WERI-Rb-1 (cell line): ENCODE measurements at regions not wholly inside any gene's neighbourhood (a gene's known extent, or its start where the extent isn't known, plus 50 kb on each side); places are given as distances from the start of the nearest gene placed in this dataset.
A peak's percentile ranks its signal among the peaks of the same experiment; 100 is the strongest.

ENCODE experiments used
- DNase-seq: peaks from one replicate; pipeline ENCODE4 v3.0.0-alpha.2; 2020
- H3K27ac ChIP-seq: fragments of 250-450 bp; sonication (Bioruptor Pico); 2 replicates; pipeline ENCODE4 v1.5.1; 2020; ENCODE audit warnings: mild to moderate bottlenecking, moderate library complexity
- H3K27me3 ChIP-seq: fragments of 250-450 bp; sonication (Bioruptor Pico); 2 replicates; pipeline ENCODE4 v1.5.1; 2021; ENCODE audit warnings: mild to moderate bottlenecking, low read depth, moderate library complexity; ENCODE audit not compliant: insufficient read depth, severe bottlenecking
- H3K36me3 ChIP-seq: fragments of 250-450 bp; sonication (Bioruptor Pico); 2 replicates; pipeline ENCODE4 v1.5.1; 2020; ENCODE audit warnings: mild to moderate bottlenecking, moderate library complexity
- H3K4me3 ChIP-seq: 2 replicates; pipeline ENCODE4 v1.5.1; 2011; ENCODE audit warnings: low read depth, mild to moderate bottlenecking, control low read depth, low read length
- H3K9me3 ChIP-seq: fragments of 250-450 bp; sonication (Bioruptor Pico); 2 replicates; pipeline ENCODE4 v1.5.1; 2021; ENCODE audit warnings: mild to moderate bottlenecking, moderate library complexity; ENCODE audit not compliant: severe bottlenecking
- CTCF ChIP-seq: IDR thresholded peaks from 2 replicates; pipeline ENCODE4 v1.5.1; 2011; ENCODE audit warnings: low read depth, mild to moderate bottlenecking, control low read depth, inconsistent platforms, low read length

GRCh38 chr13:99806671-99807070 is 164.9 kb downstream of the ZIC5 start:
- Histone ChIP-seq H3K9me3 (no peaks in the 10 kb centered on the region), H3K4me3 (no peak overlapping the region), H3K27ac (peak overlapping the region; percentile 28), H3K27me3 (no peaks in the 10 kb centered on the region), H3K36me3 (no peaks in the 10 kb centered on the region)
- DNase-seq = peak; percentile 68
- no peak for TF ChIP-seq CTCF

GRCh38 chr13:99805361-99805760 is 166.2 kb downstream of the ZIC5 start:
- H3K27ac ChIP-seq = no peak overlapping the region
- no peaks in the 10 kb centered on the region for H3K27me3 ChIP-seq
- TF ChIP-seq CTCF = no peak
- H3K36me3 ChIP-seq = no peaks in the 10 kb centered on the region
- H3K9me3 ChIP-seq = no peaks in the 10 kb centered on the region
- H3K4me3 ChIP-seq = no peak overlapping the region
- peak; percentile 74 for DNase-seq

GRCh38 chr13:99803141-99803540 is 168.4 kb downstream of the ZIC5 start:
- no peaks in the 10 kb centered on the region for H3K9me3 ChIP-seq
- H3K27ac ChIP-seq = no peak overlapping the region
- no peak overlapping the region for H3K4me3 ChIP-seq
- TF ChIP-seq CTCF = no peak
- no peaks in the 10 kb centered on the region for H3K27me3 ChIP-seq
- no peak for DNase-seq
- no peaks in the 10 kb centered on the region for H3K36me3 ChIP-seq

- H3K27me3 ChIP-seq = no peaks in the 10 kb centered on the region
- TF ChIP-seq CTCF = no peak
- no peaks in the 10 kb centered on the region for H3K36me3 ChIP-seq
- no peak for DNase-seq
- no peak overlapping the region for H3K4me3 ChIP-seq
- no peak overlapping the region for H3K27ac ChIP-seq
- no peaks in the 10 kb centered on the region for H3K9me3 ChIP-seq
Observed at GRCh38 chr13:99802416-99802815, 169.2 kb downstream of the ZIC5 start.

- H3K36me3 ChIP-seq = no peaks in the 10 kb centered on the region
- TF ChIP-seq CTCF = no peak
- peak; percentile 66 for DNase-seq
Observed at GRCh38 chr13:99800951-99801350, 170.6 kb downstream of the ZIC5 start.

GRCh38 chr13:99800011-99800410 is 171.6 kb downstream of the ZIC5 start:
- no peak for DNase-seq
- TF ChIP-seq CTCF = no peak
- Histone ChIP-seq H3K27ac (no peak overlapping the region), H3K27me3 (no peaks in the 10 kb centered on the region), H3K9me3 (no peaks in the 10 kb centered on the region), H3K4me3 (no peak overlapping the region), H3K36me3 (no peaks in the 10 kb centered on the region)

More at GRCh38 chr13:99800951-99801350, 170.6 kb downstream of the ZIC5 start:
- Histone ChIP-seq H3K27me3 (no peaks in the 10 kb centered on the region), H3K4me3 (no peak overlapping the region), H3K27ac (no peak overlapping the region), H3K9me3 (no peaks in the 10 kb centered on the region)
